HUES6 (cell line): ENCODE measurements at regions not wholly inside any gene's neighbourhood (a gene's known extent, or its start where the extent isn't known, plus 50 kb on each side); places are given as distances from the start of the nearest gene placed in this dataset.
"Not testable (repeated sequence)": the region's sequence is repeated elsewhere in the genome, so short reads cannot be mapped to it uniquely, and the experiment has no call there.

ENCODE experiments used
- H3K27ac ChIP-seq: 2 replicates; pipeline ENCODE4 v1.7.0; 2013; ENCODE audit warnings: low read depth, mild to moderate bottlenecking, low read length, inconsistent platforms
- H3K27me3 ChIP-seq: 2 replicates; pipeline ENCODE4 v1.6.1; 2013; ENCODE audit warnings: low read length; ENCODE audit not compliant: control insufficient read depth, insufficient read depth
- H3K36me3 ChIP-seq: 2 replicates; pipeline ENCODE4 v1.6.1; 2013; ENCODE audit warnings: low read length; ENCODE audit not compliant: control insufficient read depth, insufficient read depth
- H3K4me1 ChIP-seq: 2 replicates; pipeline ENCODE4 v1.6.1; 2013; ENCODE audit warnings: low read length; ENCODE audit not compliant: control insufficient read depth, insufficient read depth
- H3K4me3 ChIP-seq: 2 replicates; pipeline ENCODE4 v1.5.1; 2013; ENCODE audit warnings: low read depth, low read length
- H3K9ac ChIP-seq: one replicate; pipeline ENCODE4 v1.6.1; 2013; ENCODE audit warnings: mild to moderate bottlenecking, low read length
- H3K9me3 ChIP-seq: 2 replicates; pipeline ENCODE4 v1.6.1; 2013; ENCODE audit warnings: low read depth, low read length; ENCODE audit not compliant: control insufficient read depth, insufficient read depth

GRCh38 chr5:174489215-174489614 is 235.2 kb upstream of the MSX2 start:
- no peaks in the 10 kb centered on the region for H3K27me3 ChIP-seq
- no peak overlapping the region for H3K27ac ChIP-seq
- no peaks in the 10 kb centered on the region for H3K4me1 ChIP-seq
- H3K4me3 ChIP-seq = no peak overlapping the region
- peaks cover 4% of the 10 kb centered on the region for H3K9me3 ChIP-seq
- H3K36me3 ChIP-seq = no peaks in the 10 kb centered on the region
- H3K9ac ChIP-seq = no peak overlapping the region

DNA sequence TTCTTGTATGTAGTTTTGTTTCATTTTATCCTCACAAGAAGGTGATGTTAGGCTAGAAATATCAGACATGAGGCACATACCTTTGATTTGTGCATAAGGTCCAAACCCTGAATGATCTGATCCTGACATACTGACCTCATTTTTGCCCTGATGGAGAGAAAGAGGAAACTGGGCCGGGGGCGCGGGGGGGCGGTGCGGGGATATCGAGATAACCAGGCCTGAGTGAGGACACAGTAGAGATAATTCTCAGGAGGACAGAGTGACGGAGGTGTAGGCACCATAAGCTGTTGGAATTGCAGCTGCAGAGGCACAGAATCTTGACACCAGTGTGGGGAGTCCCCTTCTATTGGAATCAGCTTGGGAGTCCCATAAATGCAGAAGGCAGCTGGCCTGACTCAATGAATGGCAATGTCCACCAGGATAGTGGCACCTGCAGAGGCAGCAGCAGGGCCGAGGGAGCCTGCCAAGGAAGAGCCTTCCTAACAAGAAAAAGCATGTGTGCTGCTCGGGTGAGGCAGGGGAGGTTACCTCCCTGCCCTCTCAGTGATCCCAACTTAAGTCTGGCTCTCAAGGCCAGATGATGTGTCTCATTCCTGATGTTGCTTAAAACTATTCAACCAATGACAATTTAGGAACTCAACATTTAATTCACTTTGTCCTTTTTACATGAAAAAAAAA is 234.3 kb upstream of the MSX2 start:
- Histone ChIP-seq H3K4me3 (no peak overlapping the region), H3K9me3 (no peaks in the 10 kb centered on the region), H3K36me3 (no peaks in the 10 kb centered on the region), H3K27ac (no peak overlapping the region), H3K9ac (no peak overlapping the region), H3K27me3 (no peaks in the 10 kb centered on the region), H3K4me1 (no peaks in the 10 kb centered on the region)

GRCh38 chr5:174490728-174491127 is 233.7 kb upstream of the MSX2 start:
- no peak overlapping the region for H3K9ac ChIP-seq
- no peak overlapping the region for H3K4me3 ChIP-seq
- no peaks in the 10 kb centered on the region for H3K36me3 ChIP-seq
- no peaks in the 10 kb centered on the region for H3K27me3 ChIP-seq
- no peaks in the 10 kb centered on the region for H3K9me3 ChIP-seq
- no peaks in the 10 kb centered on the region for H3K4me1 ChIP-seq
- H3K27ac ChIP-seq = no peak overlapping the region

DNA sequence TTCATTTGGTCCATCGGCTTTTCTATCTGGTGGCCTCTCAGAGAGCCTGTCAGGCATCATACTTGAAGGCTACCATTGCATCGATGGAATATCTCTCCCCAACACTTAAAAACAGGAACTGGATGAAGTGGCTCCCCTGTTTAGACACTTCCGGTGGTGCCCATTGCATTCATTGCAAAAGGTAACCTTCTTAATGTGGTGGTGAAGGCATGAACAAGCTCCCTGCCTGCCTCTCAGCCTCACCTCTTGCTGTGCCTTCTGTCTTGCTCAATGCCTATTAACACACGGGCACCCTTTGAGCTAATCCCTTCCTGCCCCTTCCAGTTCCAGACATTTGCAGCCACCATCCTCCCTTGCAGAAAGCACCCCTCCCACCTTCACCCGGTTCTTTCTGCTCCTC is 233.1 kb upstream of the MSX2 start:
- no peaks in the 10 kb centered on the region for H3K9me3 ChIP-seq
- no peaks in the 10 kb centered on the region for H3K4me1 ChIP-seq
- H3K9ac ChIP-seq = no peak overlapping the region
- H3K36me3 ChIP-seq = no peaks in the 10 kb centered on the region
- no peak overlapping the region for H3K4me3 ChIP-seq
- H3K27ac ChIP-seq = no peak overlapping the region
- no peaks in the 10 kb centered on the region for H3K27me3 ChIP-seq

DNA sequence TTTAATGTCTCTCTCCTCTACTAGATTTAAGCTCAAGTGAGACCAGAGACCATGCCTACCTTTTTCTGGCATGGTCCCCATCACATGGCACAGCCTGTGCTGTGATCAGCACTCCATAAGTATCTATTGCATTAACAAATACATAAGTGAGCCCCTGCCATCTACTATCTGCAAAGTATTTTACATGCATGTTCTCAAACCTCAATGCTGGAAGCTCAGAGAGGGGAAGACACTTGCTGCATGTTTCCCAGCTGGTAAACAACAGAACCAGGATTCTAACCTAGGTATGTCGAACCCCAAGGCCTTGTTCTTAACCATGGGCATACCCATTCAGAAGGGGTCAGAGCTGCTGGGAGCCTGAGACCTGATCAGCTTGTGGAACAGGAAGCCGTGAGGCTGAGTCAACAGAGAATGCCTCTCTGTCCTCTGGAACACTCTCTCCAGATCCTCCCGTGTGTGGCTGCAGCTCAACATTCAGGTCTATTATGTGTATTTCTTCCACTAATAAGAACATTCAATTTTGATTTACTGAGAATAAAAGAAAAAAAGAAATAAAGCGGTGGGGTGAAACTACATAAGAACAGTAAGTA is 232.5 kb upstream of the MSX2 start:
- no peak overlapping the region for H3K27ac ChIP-seq
- H3K36me3 ChIP-seq = no peaks in the 10 kb centered on the region
- H3K9ac ChIP-seq = no peak overlapping the region
- peaks cover 1% of the 10 kb centered on the region; the same call in 1 of the 2 replicates for H3K9me3 ChIP-seq
- H3K4me1 ChIP-seq = no peaks in the 10 kb centered on the region
- H3K27me3 ChIP-seq = no peaks in the 10 kb centered on the region
- no peak overlapping the region for H3K4me3 ChIP-seq

- no peak overlapping the region for H3K4me3 ChIP-seq
- no peak overlapping the region for H3K27ac ChIP-seq
- H3K27me3 ChIP-seq = no peaks in the 10 kb centered on the region
- peaks cover 18% of the 10 kb centered on the region for H3K9me3 ChIP-seq
- H3K4me1 ChIP-seq = no peaks in the 10 kb centered on the region
- H3K36me3 ChIP-seq = no peaks in the 10 kb centered on the region
- H3K9ac ChIP-seq = no peak overlapping the region
These were observed 230.9 kb upstream of the MSX2 start for GRCh38 chr5:174493530-174493929.

- not testable (repeated sequence) for H3K27me3 ChIP-seq, H3K4me1 ChIP-seq, H3K4me3 ChIP-seq, H3K9ac ChIP-seq, H3K27ac ChIP-seq, H3K36me3 ChIP-seq
- peaks cover 35% of the 10 kb centered on the region for H3K9me3 ChIP-seq
These were observed 226.4 kb upstream of the MSX2 start for GRCh38 chr5:174497939-174498338.

DNA sequence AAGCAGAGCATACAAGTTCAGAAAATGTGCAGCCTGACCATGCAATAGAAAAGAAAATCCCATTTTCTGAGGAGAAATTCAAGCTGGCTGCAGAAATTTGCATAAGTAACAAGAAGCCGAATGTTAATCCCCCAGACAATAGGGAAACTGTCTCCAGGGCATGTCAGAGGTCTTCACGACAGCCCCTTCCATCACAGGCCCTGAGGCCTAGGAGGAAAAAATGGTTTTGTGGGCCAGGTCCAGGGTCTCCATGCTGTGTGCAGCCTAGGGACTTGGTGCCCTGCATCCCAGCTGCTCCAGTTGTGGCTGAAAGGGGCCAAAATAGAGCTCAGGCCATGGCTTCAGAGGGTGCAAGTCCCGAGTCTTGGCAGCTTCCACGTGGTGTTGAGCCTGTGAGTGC is 225.8 kb upstream of the MSX2 start:
- H3K4me1 ChIP-seq, H3K4me3 ChIP-seq, H3K27ac ChIP-seq, H3K27me3 ChIP-seq, H3K9ac ChIP-seq, H3K36me3 ChIP-seq: not testable (repeated sequence)
- peaks cover 35% of the 10 kb centered on the region for H3K9me3 ChIP-seq

GRCh38 chr5:174500636-174501035 is 223.7 kb upstream of the MSX2 start:
- H3K9ac ChIP-seq = no peak overlapping the region
- H3K36me3 ChIP-seq = no peaks in the 10 kb centered on the region
- peaks cover 35% of the 10 kb centered on the region for H3K9me3 ChIP-seq
- H3K27me3 ChIP-seq = no peaks in the 10 kb centered on the region
- H3K27ac ChIP-seq = no peak overlapping the region
- no peak overlapping the region for H3K4me3 ChIP-seq
- no peaks in the 10 kb centered on the region for H3K4me1 ChIP-seq

DNA sequence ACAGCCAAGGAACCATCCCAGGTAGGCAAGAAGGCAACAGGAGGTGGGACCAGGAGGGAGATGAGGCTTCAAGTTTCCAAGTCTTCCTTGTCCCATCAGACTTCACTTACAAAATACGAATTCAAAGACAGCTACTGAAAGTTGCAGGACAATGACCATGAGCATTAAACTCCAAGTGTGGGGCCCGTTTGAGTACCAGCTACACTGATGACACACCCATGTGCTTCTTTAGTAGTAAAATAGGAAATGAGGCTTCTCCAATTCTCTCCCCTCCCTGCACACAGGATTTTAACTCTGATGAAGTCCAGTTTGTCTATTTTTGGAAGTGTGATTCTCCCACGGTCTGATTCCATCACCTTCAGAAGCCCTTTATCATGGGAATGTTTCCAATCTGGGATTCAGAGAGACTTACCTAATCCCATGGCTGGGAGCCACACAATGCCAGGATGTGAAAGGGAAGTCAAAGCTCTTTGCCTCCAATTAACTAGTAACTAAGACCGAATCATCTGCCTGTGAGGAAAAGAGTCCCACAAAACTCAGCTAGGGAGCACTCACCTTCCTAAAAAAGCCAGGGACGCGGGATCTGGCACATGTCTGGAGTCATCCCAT is 222.8 kb upstream of the MSX2 start:
- no peak overlapping the region for H3K9ac ChIP-seq
- peaks cover 35% of the 10 kb centered on the region for H3K9me3 ChIP-seq
- no peaks in the 10 kb centered on the region for H3K36me3 ChIP-seq
- H3K27me3 ChIP-seq = no peaks in the 10 kb centered on the region
- no peak overlapping the region for H3K4me3 ChIP-seq
- H3K4me1 ChIP-seq = no peaks in the 10 kb centered on the region
- no peak overlapping the region for H3K27ac ChIP-seq

DNA sequence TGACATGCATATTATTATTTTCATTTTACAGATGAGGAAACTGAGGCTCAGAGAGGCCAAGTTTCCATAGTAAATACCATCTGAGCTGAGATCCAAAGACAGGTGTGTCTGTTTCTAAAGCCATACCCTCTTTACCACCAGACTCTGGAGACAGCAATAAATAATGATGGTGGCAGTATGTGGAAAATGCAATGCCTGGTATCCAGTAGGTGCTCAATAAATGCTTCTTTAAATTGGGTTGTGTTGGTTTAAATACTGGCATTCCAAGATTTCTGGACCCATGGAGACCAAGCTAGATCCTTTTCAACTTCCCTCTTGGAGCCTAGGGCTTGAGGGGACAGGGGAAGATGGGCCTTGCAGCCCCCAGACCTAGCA is 221.3 kb upstream of the MSX2 start:
- H3K27me3 ChIP-seq = no peaks in the 10 kb centered on the region
- no peak overlapping the region for H3K9ac ChIP-seq
- H3K9me3 ChIP-seq = peaks cover 21% of the 10 kb centered on the region
- H3K27ac ChIP-seq = no peak overlapping the region
- H3K4me1 ChIP-seq = no peaks in the 10 kb centered on the region
- H3K36me3 ChIP-seq = no peaks in the 10 kb centered on the region
- no peak overlapping the region for H3K4me3 ChIP-seq
